Type B pancreatic cell (in vitro differentiated cells): ENCODE measurements at regions not wholly inside any gene's neighbourhood (a gene's known extent, or its start where the extent isn't known, plus 50 kb on each side); places are given as distances from the start of the nearest gene placed in this dataset.
A peak's percentile ranks its signal among the peaks of the same experiment; 100 is the strongest.

Experiments used
- DNase-seq: peaks from one replicate; pipeline ENCODE4 v3.0.0; 2021; ENCODE audit warnings: mixed read lengths; ENCODE audit not compliant: unreplicated experiment; ENCODE audit errors: extremely low spot score
- H3K27ac Mint-ChIP-seq: 2 replicates; pipeline ENCODE4 v1.8.0; 2021; ENCODE audit warnings: mild to moderate bottlenecking, mixed read lengths
- H3K27me3 Mint-ChIP-seq: 2 replicates; pipeline ENCODE4 v1.8.0; 2021; ENCODE audit warnings: mixed read lengths
- H3K36me3 Mint-ChIP-seq: 2 replicates; pipeline ENCODE4 v1.8.0; 2021; ENCODE audit warnings: mixed read lengths
- H3K4me1 Mint-ChIP-seq: one replicate; pipeline ENCODE4 v1.8.0; 2021; ENCODE audit warnings: mixed read lengths; ENCODE audit not compliant: unreplicated experiment
- H3K4me3 Mint-ChIP-seq: 2 replicates; pipeline ENCODE4 v1.8.0; 2021; ENCODE audit warnings: mild to moderate bottlenecking, mixed read lengths
- H3K9me3 Mint-ChIP-seq: 2 replicates; pipeline ENCODE4 v1.8.0; 2021; ENCODE audit warnings: mixed read lengths
- TF ChIP-seq, protein P1 (sequence below): fragments of 200-600 bp; sonication (generic); conservative IDR thresholded peaks from 2 replicates; pipeline ENCODE4 v1.5.0; 2021; ENCODE audit warnings: antibody characterized with exemption, mild to moderate bottlenecking

DNA sequence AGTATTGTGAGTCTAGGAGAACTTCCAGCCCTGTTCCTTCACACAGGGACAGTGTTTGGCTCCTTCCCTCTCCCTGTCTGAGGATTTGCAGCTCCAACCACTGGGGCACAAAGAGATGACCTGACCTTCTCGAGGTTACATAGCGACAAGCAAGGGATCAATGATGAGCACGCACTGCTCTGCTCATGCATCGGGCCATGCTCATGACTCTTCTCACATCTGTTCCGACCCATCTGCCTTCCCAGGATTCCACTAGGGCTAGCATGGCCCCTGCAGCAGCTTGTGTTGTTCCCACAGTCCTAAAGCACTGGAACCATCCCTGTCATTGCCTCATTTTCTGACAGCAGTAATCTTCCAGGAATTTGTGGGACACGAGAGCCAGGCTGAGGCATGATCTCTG, 78.8 kb upstream of the ARHGAP28 start:
- H3K9me3 Mint-ChIP-seq = peaks cover 6% of the 10 kb centered on the region
- no peak for DNase-seq
- no peak overlapping the region for H3K27ac Mint-ChIP-seq
- no peaks in the 10 kb centered on the region for H3K36me3 Mint-ChIP-seq
- H3K27me3 Mint-ChIP-seq = no peaks in the 10 kb centered on the region
- H3K4me3 Mint-ChIP-seq = no peak overlapping the region
- TF ChIP-seq, protein P1, sequence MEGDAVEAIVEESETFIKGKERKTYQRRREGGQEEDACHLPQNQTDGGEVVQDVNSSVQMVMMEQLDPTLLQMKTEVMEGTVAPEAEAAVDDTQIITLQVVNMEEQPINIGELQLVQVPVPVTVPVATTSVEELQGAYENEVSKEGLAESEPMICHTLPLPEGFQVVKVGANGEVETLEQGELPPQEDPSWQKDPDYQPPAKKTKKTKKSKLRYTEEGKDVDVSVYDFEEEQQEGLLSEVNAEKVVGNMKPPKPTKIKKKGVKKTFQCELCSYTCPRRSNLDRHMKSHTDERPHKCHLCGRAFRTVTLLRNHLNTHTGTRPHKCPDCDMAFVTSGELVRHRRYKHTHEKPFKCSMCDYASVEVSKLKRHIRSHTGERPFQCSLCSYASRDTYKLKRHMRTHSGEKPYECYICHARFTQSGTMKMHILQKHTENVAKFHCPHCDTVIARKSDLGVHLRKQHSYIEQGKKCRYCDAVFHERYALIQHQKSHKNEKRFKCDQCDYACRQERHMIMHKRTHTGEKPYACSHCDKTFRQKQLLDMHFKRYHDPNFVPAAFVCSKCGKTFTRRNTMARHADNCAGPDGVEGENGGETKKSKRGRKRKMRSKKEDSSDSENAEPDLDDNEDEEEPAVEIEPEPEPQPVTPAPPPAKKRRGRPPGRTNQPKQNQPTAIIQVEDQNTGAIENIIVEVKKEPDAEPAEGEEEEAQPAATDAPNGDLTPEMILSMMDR = no peak
- H3K4me1 Mint-ChIP-seq = peaks cover 15% of the 10 kb centered on the region

DNA sequence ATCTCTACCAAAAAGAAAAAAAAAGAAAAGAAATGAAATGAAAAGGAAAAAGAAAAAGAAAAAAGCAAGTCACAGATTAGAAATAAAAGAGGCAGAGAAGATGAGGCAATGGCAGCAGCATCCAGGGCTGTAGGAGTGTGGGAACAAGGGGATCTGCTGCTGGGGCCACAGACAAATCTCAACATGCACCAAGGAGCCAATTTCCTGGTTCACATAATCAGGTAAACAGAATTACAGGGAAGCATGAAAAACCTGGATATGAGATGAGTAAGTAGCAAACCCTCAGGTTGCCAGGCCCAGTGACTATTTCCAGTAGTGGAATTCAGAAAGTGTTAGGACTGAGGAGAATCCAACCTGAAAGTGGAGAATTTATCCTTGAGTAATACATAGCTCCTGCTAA, 77.4 kb upstream of the ARHGAP28 start:
- peaks cover 8% of the 10 kb centered on the region for H3K4me1 Mint-ChIP-seq
- no peaks in the 10 kb centered on the region for H3K36me3 Mint-ChIP-seq
- H3K4me3 Mint-ChIP-seq = no peak overlapping the region
- no peak for DNase-seq
- TF ChIP-seq, protein P1 = no peak
- peaks cover 6% of the 10 kb centered on the region for H3K9me3 Mint-ChIP-seq
- H3K27me3 Mint-ChIP-seq = no peaks in the 10 kb centered on the region
- no peak overlapping the region for H3K27ac Mint-ChIP-seq

DNA sequence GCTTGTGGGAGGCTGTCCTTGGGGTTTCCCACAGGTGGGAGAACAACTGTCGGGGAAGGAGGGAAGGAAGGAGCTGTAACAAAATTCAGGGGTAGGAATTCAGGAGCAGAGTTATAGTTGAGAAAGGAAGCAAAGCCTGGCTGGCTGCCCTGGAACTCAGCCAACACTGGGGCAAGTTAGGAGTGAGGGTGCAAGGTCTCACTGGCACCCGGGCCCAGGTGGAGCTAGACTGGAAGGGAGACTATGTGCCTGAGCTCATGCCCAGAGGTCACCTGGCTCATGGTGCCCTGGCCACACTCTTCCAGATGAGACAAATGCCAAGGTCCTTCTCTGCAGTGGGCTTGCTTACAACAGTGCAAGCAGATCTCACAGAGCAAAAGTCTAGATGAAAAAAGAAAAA, 75.6 kb upstream of the ARHGAP28 start:
- H3K4me1 Mint-ChIP-seq = peaks cover 8% of the 10 kb centered on the region
- H3K4me3 Mint-ChIP-seq = no peak overlapping the region
- no peaks in the 10 kb centered on the region for H3K36me3 Mint-ChIP-seq
- H3K27ac Mint-ChIP-seq = no peak overlapping the region
- no peaks in the 10 kb centered on the region for H3K27me3 Mint-ChIP-seq
- TF ChIP-seq, protein P1 = no peak
- peaks cover 6% of the 10 kb centered on the region for H3K9me3 Mint-ChIP-seq
- no peak for DNase-seq

DNA sequence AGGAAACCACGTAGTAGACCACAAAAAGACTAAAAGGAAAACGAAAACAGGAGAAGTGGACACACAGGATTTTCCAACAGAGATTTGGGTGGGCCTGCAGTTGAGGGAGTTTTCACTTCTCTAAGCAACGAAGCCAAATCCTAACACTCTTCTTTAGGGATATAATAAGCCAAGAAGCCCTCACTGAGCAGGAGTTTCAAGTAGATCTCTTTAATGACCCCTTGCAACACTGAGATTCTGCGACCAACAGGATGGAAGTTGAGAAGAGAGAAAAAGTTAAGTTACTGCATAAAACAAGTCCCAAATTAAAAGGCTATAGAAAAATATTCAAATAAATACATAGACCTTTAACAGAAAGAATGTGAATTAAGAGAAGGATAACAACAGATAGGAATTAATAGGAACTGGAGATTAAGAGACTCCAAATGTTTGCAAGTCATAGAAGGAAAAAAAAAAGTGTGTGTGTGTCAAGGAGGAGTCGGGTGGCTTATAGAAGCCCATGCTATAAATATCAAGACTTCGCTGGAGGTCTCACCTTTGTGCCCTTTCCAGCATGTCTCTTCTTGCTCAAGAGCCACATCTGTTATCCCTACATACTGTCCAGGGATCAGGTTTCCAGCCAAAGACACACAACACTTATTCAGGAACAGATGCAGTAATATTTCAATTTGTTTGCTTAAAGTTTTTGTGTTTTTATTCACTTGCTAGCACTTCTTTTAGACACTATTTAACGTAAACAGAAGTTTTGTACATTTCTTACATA, 69.4 kb upstream of the ARHGAP28 start:
- TF ChIP-seq, protein P1 = no peak
- Mint-ChIP-seq H3K27me3 (no peaks in the 10 kb centered on the region), H3K4me1 (peaks cover 29% of the 10 kb centered on the region), H3K36me3 (peaks cover 3% of the 10 kb centered on the region), H3K9me3 (peaks cover 6% of the 10 kb centered on the region), H3K4me3 (no peak overlapping the region), H3K27ac (no peak overlapping the region)
- DNase-seq = no peak

DNA sequence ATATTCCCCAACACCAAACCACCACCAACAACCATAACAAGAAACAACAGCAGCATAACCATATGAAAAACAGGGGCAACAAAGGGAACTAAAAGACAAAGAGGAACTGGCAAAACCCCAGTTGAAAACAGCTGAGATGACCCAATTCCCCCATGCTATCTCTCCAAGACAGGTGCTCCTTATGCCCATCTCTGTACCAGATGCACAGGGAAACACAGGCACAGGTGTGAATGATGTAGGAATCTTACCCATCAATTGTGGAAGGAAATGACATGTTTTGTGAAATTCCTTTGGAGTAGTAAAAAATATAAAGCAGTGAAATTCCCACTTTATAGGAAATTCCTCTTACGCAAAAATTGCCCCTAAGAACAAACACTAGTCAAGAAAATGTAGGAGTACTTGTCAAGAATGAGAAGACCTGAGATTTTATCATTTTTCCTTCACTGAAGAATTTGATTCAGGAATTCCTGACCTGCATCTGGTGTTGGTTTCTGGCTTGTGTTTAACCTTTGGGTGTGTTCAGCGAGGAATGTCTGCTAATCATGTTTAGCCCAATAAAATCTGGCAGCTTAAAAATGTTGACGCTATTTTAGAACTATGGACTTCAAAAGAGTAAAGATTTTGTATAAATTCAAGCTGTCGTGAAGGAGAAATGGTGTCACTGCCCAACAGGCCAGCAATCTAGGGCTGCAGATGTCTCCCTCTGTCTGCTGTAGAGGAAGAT, 67.7 kb upstream of the ARHGAP28 start:
- Mint-ChIP-seq H3K27ac (peak overlapping the region; percentile 75), H3K27me3 (no peaks in the 10 kb centered on the region), H3K4me1 (peaks cover 41% of the 10 kb centered on the region), H3K4me3 (peak overlapping the region; percentile 6), H3K36me3 (peaks cover 3% of the 10 kb centered on the region), H3K9me3 (no peaks in the 10 kb centered on the region)
- TF ChIP-seq, protein P1 = no peak
- DNase-seq = no peak
